ENCODE measurements at regions not wholly inside any gene's neighbourhood (a gene's known extent, or its start where the extent isn't known, plus 50 kb on each side); places are given as distances from the start of the nearest gene placed in this dataset.
"Not testable (repeated sequence)": the region's sequence is repeated elsewhere in the genome, so short reads cannot be mapped to it uniquely, and the experiment has no call there.

DNA sequence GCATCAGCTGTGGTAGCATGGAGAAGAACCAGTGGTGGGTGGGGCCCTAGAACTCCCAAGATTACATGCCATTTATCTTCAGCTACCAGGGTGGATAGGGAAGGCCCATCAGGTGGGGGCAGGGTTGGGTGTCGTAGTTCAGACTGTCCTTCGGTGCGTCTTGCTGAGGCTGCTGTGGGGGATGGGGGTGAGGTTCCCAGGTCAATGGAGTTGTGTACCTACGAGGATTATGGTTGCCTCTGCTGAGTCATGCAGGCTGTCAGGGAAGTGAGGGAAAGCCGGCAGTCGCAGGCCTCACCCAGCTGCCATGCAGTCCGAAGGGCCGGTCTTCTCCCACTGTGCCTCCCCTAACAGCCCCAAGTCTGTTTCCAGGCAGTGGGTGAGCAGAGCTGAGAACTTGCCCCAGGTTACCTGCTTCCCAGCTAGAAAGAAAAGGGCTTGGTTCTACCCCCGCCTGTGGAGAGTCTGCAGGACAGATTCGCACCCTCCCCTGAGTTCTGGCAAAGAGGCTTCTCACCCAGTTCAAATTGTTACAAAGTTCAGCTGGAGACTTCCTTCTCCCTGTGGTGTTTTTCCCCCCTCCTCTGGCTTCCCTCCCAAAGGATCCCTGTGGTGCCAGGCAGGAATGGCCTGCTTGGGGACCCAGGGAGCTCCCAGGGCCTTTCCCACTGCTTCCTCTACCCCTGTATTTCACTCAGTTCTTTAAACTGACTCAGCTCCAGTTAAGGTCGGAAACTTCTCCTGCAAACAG is 342.7 kb downstream of the KLF13 start:
- TF ChIP-seq, protein P1, sequence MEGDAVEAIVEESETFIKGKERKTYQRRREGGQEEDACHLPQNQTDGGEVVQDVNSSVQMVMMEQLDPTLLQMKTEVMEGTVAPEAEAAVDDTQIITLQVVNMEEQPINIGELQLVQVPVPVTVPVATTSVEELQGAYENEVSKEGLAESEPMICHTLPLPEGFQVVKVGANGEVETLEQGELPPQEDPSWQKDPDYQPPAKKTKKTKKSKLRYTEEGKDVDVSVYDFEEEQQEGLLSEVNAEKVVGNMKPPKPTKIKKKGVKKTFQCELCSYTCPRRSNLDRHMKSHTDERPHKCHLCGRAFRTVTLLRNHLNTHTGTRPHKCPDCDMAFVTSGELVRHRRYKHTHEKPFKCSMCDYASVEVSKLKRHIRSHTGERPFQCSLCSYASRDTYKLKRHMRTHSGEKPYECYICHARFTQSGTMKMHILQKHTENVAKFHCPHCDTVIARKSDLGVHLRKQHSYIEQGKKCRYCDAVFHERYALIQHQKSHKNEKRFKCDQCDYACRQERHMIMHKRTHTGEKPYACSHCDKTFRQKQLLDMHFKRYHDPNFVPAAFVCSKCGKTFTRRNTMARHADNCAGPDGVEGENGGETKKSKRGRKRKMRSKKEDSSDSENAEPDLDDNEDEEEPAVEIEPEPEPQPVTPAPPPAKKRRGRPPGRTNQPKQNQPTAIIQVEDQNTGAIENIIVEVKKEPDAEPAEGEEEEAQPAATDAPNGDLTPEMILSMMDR (IDR thresholded peaks at IDR 0.05), result not testable (repeated sequence)
- TF ChIP-seq POLR2A (IDR thresholded peaks at IDR 0.05), result not testable (repeated sequence)

Measured in right lobe of liver (tissue), 4 donors.